B cell (primary cell): ENCODE measurements at regions not wholly inside any gene's neighbourhood (a gene's known extent, or its start where the extent isn't known, plus 50 kb on each side); places are given as distances from the start of the nearest gene placed in this dataset.
"Not testable (repeated sequence)": the region's sequence is repeated elsewhere in the genome, so short reads cannot be mapped to it uniquely, and the experiment has no call there.

Source experiments
- EZH2 ChIP-seq: IDR thresholded peaks from 2 replicates; pipeline ENCODE4 v1.6.1; 2012; ENCODE audit warnings: borderline replicate concordance, low read depth, mild to moderate bottlenecking, moderate library complexity, low read length; ENCODE audit not compliant: insufficient read depth, poor library complexity, severe bottlenecking
- TF ChIP-seq, protein P1 (sequence below): fragments of 200-600 bp; IDR thresholded peaks from one replicate; pipeline ENCODE4 v1.8.0; 2022; ENCODE audit warnings: antibody characterized with exemption, mild to moderate bottlenecking

DNA sequence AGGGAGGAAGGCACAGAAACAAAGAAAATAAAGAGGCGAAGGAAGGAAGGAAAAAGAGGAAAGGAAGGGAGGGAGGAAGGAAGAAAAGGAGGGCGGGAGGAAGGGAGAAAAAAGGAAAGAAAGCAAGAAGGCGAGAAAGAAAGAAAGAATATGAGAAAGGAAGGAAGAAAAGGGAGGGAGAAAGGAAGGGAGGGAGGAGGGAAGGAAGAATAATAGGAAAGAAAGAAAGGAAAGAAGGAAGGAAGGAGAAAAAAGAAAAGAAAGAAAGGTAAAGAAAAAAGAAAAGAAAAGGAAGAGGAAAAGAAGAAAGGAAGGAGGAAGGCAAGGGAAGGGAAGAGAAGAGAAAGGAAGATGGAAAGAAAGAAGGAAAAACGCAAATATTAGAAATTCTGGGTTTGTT, 145.2 kb upstream of the TP53TG3C start:
- TF ChIP-seq, protein P1, sequence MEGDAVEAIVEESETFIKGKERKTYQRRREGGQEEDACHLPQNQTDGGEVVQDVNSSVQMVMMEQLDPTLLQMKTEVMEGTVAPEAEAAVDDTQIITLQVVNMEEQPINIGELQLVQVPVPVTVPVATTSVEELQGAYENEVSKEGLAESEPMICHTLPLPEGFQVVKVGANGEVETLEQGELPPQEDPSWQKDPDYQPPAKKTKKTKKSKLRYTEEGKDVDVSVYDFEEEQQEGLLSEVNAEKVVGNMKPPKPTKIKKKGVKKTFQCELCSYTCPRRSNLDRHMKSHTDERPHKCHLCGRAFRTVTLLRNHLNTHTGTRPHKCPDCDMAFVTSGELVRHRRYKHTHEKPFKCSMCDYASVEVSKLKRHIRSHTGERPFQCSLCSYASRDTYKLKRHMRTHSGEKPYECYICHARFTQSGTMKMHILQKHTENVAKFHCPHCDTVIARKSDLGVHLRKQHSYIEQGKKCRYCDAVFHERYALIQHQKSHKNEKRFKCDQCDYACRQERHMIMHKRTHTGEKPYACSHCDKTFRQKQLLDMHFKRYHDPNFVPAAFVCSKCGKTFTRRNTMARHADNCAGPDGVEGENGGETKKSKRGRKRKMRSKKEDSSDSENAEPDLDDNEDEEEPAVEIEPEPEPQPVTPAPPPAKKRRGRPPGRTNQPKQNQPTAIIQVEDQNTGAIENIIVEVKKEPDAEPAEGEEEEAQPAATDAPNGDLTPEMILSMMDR, result not testable (repeated sequence)
- not testable (repeated sequence) for TF ChIP-seq EZH2
